WTC11 (cell line): ENCODE measurements at regions not wholly inside any gene's neighbourhood (a gene's known extent, or its start where the extent isn't known, plus 50 kb on each side); places are given as distances from the start of the nearest gene placed in this dataset.

ENCODE experiments used
- ATAC-seq: fragments of 200-7000 bp; cut with Tn5 transposase; 2 replicates; pipeline ENCODE4 v1.10.0; 2021; ENCODE audit warnings: mild to moderate bottlenecking, moderate library complexity
- CTCF ChIA-PET: fragments of 300-600 bp; sonication (Branson Sonifier 250); formaldehyde crosslinking; loops from one replicate; lab custom pipeline; 2021; ENCODE audit warnings: antibody characterized with exemption; lab: Charles Lee
- POLR2A ChIA-PET: fragments of 350-600 bp; sonication (Branson Sonifier 250); formaldehyde crosslinking; loops from one replicate; lab custom pipeline; 2021; ENCODE audit warnings: antibody characterized with exemption; lab: Charles Lee
- DNase-seq: peaks from one replicate; pipeline ENCODE4 v3.0.0; 2021; ENCODE audit warnings: low spot score
- H3K27ac Mint-ChIP-seq: 2 replicates; pipeline ENCODE4 v1.8.0; 2021; ENCODE audit warnings: mixed read lengths
- H3K27me3 Mint-ChIP-seq: 2 replicates; pipeline ENCODE4 v1.8.0; 2021; ENCODE audit warnings: low read depth, mild to moderate bottlenecking, moderate library complexity, mixed read lengths
- H3K36me3 Mint-ChIP-seq: 2 replicates; pipeline ENCODE4 v1.8.0; 2021; ENCODE audit warnings: mixed read lengths
- H3K4me1 Mint-ChIP-seq: 2 replicates; pipeline ENCODE4 v1.8.0; 2022; ENCODE audit warnings: mixed read lengths
- H3K4me3 Mint-ChIP-seq: 2 replicates; pipeline ENCODE4 v1.8.0; 2021; ENCODE audit warnings: mild to moderate bottlenecking, moderate library complexity, mixed read lengths
- H3K9me3 Mint-ChIP-seq: 2 replicates; pipeline ENCODE4 v1.8.0; 2021; ENCODE audit warnings: mixed read lengths
- ATF1 ChIP-seq: sonication (generic); formaldehyde crosslinking; IDR thresholded peaks from 2 replicates; pipeline ENCODE4 v1.8.1; 2023; ENCODE audit warnings: mild to moderate bottlenecking, moderate library complexity, missing genetic modification reagents
- GTF2I ChIP-seq: fragments of 250-450 bp; sonication (Bioruptor Pico); conservative IDR thresholded peaks from 2 replicates; pipeline ENCODE4 v1.4.0; 2021; ENCODE audit warnings: mild to moderate bottlenecking
- JAZF1 ChIP-seq: fragments of 250-450 bp; sonication (Bioruptor Pico); IDR thresholded peaks from 2 replicates; pipeline ENCODE4 v1.9.0; 2021; ENCODE audit warnings: moderate library complexity, mild to moderate bottlenecking, inconsistent platforms
- NR1H2 ChIP-seq: sonication (generic); formaldehyde crosslinking; IDR thresholded peaks from 2 replicates; pipeline ENCODE4 v1.9.0; 2021; ENCODE audit warnings: mild to moderate bottlenecking, moderate library complexity, missing genetic modification reagents
- ZNF121 ChIP-seq: sonication (generic); formaldehyde crosslinking; IDR thresholded peaks from 2 replicates; pipeline ENCODE4 v1.8.0; 2023; ENCODE audit warnings: missing genetic modification reagents
- ZNF138 ChIP-seq: sonication (generic); formaldehyde crosslinking; conservative IDR thresholded peaks from 2 replicates; pipeline ENCODE4 v1.8.1; 2022; ENCODE audit warnings: mild to moderate bottlenecking, moderate library complexity, missing genetic modification reagents
- ZNF396 ChIP-seq: fragments of 250-450 bp; sonication (Bioruptor Pico); IDR thresholded peaks from 2 replicates; pipeline ENCODE4 v1.8.0; 2021; ENCODE audit warnings: mild to moderate bottlenecking, moderate library complexity, borderline replicate concordance
- TF ChIP-seq, protein P1 (sequence below): fragments of 250-450 bp; sonication (Bioruptor Pico); IDR thresholded peaks from 2 replicates; pipeline ENCODE4 v1.9.0; 2021; ENCODE audit warnings: mild to moderate bottlenecking
- TF ChIP-seq, protein P2 (sequence below): fragments of 250-450 bp; sonication (Bioruptor Pico); IDR thresholded peaks from 2 replicates; pipeline ENCODE4 v2.1.2; 2022; ENCODE audit warnings: mild to moderate bottlenecking, moderate library complexity
- TF ChIP-seq, protein P3 (sequence below): sonication (generic); formaldehyde crosslinking; IDR thresholded peaks from 2 replicates; pipeline ENCODE4 v1.8.1; 2022; ENCODE audit warnings: low read depth, mild to moderate bottlenecking, moderate library complexity, missing genetic modification reagents, borderline replicate concordance
- TF ChIP-seq, protein P4 (sequence below): sonication (generic); formaldehyde crosslinking; IDR thresholded peaks from 2 replicates; pipeline ENCODE4 v1.8.0; 2022; ENCODE audit warnings: mild to moderate bottlenecking, missing genetic modification reagents
- TF ChIP-seq, protein P5 (sequence below): sonication (generic); formaldehyde crosslinking; IDR thresholded peaks from 2 replicates; pipeline ENCODE4 v1.8.1; 2022; ENCODE audit warnings: low read depth, missing genetic modification reagents, borderline replicate concordance
- TF ChIP-seq, protein P6 (sequence below): sonication (generic); formaldehyde crosslinking; IDR thresholded peaks from 2 replicates; pipeline ENCODE4 v1.8.0; 2023; ENCODE audit warnings: missing genetic modification reagents
- TF ChIP-seq, protein P7 (sequence below): fragments of 250-450 bp; sonication (Bioruptor Pico); IDR thresholded peaks from 2 replicates; pipeline ENCODE4 v1.9.0; 2021; ENCODE audit warnings: mild to moderate bottlenecking

DNA sequence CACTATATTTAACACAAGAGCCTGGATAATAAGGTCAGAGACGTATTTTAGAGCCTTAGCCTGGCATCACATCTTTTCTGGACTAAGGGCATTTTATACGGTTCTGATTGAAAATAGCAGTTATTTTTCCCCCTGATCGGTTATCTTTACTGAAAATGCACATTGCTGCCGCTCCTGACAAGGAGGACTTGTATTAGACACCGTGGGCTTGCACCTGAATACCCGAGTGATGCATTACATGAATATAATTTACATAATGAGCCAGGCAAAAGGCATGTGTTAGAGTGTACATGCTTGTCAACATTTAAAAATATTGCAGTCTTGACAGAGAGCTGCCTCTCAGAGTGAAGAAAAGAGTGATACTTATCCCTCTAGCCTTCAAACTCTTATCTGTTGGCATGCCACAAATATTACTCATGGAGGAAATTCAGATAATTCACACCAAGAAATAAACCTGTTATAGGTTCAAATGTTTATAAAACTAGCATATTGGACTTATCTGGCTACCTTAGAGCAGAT, 470.5 kb upstream of the ETAA1 start (continued):
- TF ChIP-seq, protein P1, sequence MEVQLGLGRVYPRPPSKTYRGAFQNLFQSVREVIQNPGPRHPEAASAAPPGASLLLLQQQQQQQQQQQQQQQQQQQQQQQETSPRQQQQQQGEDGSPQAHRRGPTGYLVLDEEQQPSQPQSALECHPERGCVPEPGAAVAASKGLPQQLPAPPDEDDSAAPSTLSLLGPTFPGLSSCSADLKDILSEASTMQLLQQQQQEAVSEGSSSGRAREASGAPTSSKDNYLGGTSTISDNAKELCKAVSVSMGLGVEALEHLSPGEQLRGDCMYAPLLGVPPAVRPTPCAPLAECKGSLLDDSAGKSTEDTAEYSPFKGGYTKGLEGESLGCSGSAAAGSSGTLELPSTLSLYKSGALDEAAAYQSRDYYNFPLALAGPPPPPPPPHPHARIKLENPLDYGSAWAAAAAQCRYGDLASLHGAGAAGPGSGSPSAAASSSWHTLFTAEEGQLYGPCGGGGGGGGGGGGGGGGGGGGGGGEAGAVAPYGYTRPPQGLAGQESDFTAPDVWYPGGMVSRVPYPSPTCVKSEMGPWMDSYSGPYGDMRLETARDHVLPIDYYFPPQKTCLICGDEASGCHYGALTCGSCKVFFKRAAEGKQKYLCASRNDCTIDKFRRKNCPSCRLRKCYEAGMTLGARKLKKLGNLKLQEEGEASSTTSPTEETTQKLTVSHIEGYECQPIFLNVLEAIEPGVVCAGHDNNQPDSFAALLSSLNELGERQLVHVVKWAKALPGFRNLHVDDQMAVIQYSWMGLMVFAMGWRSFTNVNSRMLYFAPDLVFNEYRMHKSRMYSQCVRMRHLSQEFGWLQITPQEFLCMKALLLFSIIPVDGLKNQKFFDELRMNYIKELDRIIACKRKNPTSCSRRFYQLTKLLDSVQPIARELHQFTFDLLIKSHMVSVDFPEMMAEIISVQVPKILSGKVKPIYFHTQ (CRISPR knock-in tag) = no peak
- TF ChIP-seq GTF2I (CRISPR knock-in tag) = no peak

DNA sequence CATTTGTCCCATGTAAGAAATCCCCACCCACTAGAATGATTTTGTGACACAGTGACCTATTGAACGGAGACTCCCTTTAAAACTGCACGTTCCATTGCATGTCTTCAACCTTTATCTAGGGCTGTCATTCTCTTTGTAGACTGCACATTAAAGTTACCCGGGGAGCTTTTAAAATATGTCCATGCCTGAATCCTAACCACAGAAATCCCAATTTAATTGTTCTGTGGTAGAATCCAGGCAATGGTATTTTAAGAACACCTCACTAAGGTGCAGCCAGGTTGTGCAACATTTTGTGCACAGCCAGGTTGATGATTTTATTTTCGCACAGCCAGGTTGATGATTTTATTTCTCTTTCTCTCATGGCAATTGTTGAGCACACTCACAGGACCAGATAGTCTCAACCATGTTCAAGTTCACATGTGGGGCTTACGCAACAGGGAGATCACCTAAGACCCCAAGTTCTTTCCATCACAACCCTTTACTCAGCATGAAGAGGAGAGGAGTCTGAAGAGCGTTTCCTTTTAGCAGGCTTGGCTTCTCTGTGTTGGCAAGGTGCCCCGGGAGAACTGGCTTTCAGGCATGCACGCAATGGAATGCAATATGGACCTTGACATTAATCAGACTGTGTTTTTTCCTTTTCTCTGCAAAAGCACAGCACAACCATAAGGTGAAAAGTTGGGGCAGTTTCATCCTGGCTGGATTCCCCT, 467.3 kb upstream of the ETAA1 start:
- CTCF ChIA-PET = no interaction called here

DNA sequence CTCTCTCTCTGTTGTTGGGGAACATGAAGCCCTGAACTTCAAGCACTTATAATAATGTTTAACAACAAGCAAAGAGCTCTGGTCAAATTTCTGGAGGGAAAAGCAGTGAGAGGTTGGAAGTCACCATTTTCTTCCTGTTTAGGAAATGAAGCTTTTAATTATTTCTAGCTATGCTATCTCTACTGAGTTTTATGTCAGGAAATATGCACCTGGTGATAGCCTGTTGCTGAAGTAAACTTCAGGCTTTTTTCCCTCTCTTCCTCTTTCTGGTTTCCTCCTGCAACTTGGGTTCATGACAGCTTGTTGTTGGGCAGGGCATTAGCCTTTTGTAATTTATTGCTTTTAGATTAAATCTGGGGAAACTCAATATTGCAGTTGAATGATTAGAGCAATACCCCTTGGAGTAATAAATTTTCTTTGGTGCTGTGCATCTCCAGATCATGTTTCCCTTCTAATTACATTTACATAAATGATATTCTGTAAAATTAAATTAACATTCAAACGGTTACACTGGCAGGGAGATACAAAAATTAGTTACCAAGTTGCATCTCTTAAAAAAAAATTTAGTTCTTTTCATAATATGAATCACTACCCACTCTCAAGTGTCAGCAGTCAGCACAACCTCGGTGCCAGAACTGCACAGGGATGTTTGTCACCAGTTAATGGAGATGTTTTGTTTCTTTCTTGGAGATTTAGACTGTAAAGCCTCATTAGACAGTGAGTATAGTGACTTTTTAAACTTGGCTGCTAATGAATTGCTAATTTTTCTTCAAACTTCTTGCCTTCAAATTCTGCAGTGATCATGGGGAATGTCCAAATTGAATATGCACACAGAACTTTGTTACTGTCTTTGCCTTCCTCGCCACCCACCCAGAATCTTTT, 466.6 kb upstream of the ETAA1 start:
- TF ChIP-seq, protein P2, sequence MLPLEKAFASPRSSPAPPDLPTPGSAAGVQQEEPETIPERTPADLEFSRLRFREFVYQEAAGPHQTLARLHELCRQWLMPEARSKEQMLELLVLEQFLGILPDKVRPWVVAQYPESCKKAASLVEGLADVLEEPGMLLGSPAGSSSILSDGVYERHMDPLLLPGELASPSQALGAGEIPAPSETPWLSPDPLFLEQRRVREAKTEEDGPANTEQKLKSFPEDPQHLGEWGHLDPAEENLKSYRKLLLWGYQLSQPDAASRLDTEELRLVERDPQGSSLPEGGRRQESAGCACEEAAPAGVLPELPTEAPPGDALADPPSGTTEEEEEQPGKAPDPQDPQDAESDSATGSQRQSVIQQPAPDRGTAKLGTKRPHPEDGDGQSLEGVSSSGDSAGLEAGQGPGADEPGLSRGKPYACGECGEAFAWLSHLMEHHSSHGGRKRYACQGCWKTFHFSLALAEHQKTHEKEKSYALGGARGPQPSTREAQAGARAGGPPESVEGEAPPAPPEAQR (CRISPR knock-in tag) = no peak
- TF ChIP-seq JAZF1 (CRISPR knock-in tag) = no peak
- TF ChIP-seq, protein P3, sequence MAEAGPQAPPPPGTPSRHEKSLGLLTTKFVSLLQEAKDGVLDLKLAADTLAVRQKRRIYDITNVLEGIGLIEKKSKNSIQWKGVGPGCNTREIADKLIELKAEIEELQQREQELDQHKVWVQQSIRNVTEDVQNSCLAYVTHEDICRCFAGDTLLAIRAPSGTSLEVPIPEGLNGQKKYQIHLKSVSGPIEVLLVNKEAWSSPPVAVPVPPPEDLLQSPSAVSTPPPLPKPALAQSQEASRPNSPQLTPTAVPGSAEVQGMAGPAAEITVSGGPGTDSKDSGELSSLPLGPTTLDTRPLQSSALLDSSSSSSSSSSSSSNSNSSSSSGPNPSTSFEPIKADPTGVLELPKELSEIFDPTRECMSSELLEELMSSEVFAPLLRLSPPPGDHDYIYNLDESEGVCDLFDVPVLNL (CRISPR knock-in tag) = no peak
- H3K27ac Mint-ChIP-seq = no peak overlapping the region
- ATAC-seq (no peak), DNase-seq (no peak)
- H3K36me3 Mint-ChIP-seq = no peaks in the 10 kb centered on the region
- H3K4me1 Mint-ChIP-seq = no peaks in the 10 kb centered on the region
- H3K4me3 Mint-ChIP-seq = no peak overlapping the region
- ChIA-PET CTCF (no interaction called here), POLR2A (no interaction called here)
- H3K9me3 Mint-ChIP-seq = no peaks in the 10 kb centered on the region
- H3K27me3 Mint-ChIP-seq = no peaks in the 10 kb centered on the region

More for the DNA sequence above, 467.3 kb upstream of the ETAA1 start:
- H3K27me3 Mint-ChIP-seq = no peaks in the 10 kb centered on the region
- TF ChIP-seq, protein P4, sequence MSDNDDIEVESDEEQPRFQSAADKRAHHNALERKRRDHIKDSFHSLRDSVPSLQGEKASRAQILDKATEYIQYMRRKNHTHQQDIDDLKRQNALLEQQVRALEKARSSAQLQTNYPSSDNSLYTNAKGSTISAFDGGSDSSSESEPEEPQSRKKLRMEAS (CRISPR knock-in tag) = no peak
- TF ChIP-seq, protein P1 (CRISPR knock-in tag) = no peak
- no peak for TF ChIP-seq ZNF138 (CRISPR knock-in tag)
- TF ChIP-seq NR1H2 (CRISPR knock-in tag) = no peak
- TF ChIP-seq ATF1 = no peak
- TF ChIP-seq, protein P5, sequence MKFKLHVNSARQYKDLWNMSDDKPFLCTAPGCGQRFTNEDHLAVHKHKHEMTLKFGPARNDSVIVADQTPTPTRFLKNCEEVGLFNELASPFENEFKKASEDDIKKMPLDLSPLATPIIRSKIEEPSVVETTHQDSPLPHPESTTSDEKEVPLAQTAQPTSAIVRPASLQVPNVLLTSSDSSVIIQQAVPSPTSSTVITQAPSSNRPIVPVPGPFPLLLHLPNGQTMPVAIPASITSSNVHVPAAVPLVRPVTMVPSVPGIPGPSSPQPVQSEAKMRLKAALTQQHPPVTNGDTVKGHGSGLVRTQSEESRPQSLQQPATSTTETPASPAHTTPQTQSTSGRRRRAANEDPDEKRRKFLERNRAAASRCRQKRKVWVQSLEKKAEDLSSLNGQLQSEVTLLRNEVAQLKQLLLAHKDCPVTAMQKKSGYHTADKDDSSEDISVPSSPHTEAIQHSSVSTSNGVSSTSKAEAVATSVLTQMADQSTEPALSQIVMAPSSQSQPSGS = no peak
- TF ChIP-seq, protein P6, sequence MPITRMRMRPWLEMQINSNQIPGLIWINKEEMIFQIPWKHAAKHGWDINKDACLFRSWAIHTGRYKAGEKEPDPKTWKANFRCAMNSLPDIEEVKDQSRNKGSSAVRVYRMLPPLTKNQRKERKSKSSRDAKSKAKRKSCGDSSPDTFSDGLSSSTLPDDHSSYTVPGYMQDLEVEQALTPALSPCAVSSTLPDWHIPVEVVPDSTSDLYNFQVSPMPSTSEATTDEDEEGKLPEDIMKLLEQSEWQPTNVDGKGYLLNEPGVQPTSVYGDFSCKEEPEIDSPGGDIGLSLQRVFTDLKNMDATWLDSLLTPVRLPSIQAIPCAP (CRISPR knock-in tag) = no peak
- TF ChIP-seq, protein P7, sequence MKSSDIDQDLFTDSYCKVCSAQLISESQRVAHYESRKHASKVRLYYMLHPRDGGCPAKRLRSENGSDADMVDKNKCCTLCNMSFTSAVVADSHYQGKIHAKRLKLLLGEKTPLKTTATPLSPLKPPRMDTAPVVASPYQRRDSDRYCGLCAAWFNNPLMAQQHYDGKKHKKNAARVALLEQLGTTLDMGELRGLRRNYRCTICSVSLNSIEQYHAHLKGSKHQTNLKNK (CRISPR knock-in tag) = no peak
- no peak for TF ChIP-seq ZNF121
- no peak for TF ChIP-seq ZNF396 (CRISPR knock-in tag)
- H3K9me3 Mint-ChIP-seq = no peaks in the 10 kb centered on the region
- DNase-seq (no peak), ATAC-seq (no peak)
- no peaks in the 10 kb centered on the region for H3K4me1 Mint-ChIP-seq
- no peak overlapping the region for H3K27ac Mint-ChIP-seq
- no peaks in the 10 kb centered on the region for H3K36me3 Mint-ChIP-seq
- POLR2A ChIA-PET = no interaction called here
- H3K4me3 Mint-ChIP-seq = no peak overlapping the region
